Stimulated activated CD8-positive, alpha-beta memory T cell treated with anti-CD3 and anti-CD28 coated beads, Interleukin-15, amount 100 ng/mL, for 48 hours (primary cell): ENCODE measurements at regions not wholly inside any gene's neighbourhood (a gene's known extent, or its start where the extent isn't known, plus 50 kb on each side); places are given as distances from the start of the nearest gene placed in this dataset.
"Not testable (repeated sequence)": the region's sequence is repeated elsewhere in the genome, so short reads cannot be mapped to it uniquely, and the experiment has no call there.

Source experiments
- DNase-seq, 2 donors: peaks; one replicate each; pipeline ENCODE4 v3.0.0-alpha.2; 2020; ENCODE audit warnings: low read depth in 2 of 2

- DNase-seq = not testable (repeated sequence)
Measured at GRCh38 chr7:32816409-32816948, 75.1 kb downstream of the KBTBD2 start.

- DNase-seq = not testable (repeated sequence)
Measured at GRCh38 chr7:32814779-32815178, 76.8 kb downstream of the KBTBD2 start.

GRCh38 chr7:32809871-32810270 lies 81.7 kb downstream of the KBTBD2 start:
- no peak for DNase-seq

GRCh38 chr7:32809347-32809746 lies 82.2 kb downstream of the KBTBD2 start:
- DNase-seq = no peak

- no peak for DNase-seq
Measured at GRCh38 chr7:32803406-32804141, 88.0 kb downstream of the KBTBD2 start.

GRCh38 chr7:32802305-32802910 lies 89.2 kb downstream of the KBTBD2 start:
- no peak for DNase-seq

GRCh38 chr7:32793053-32793452 lies 98.5 kb downstream of the KBTBD2 start:
- not testable (repeated sequence) for DNase-seq

- not testable (repeated sequence) for DNase-seq
Measured at GRCh38 chr7:32790766-32791430, 100.7 kb downstream of the KBTBD2 start.

GRCh38 chr7:32789266-32789665 lies 102.3 kb downstream of the KBTBD2 start:
- DNase-seq = not testable (repeated sequence)

- not testable (repeated sequence) for DNase-seq
Measured at GRCh38 chr7:32788174-32788573, 103.4 kb downstream of the KBTBD2 start.

GRCh38 chr7:32785365-32785944 lies 106.1 kb downstream of the KBTBD2 start:
- not testable (repeated sequence) for DNase-seq

- not testable (repeated sequence) for DNase-seq
Measured at GRCh38 chr7:32779895-32780294, 111.7 kb downstream of the KBTBD2 start.

- DNase-seq = no peak
Measured at GRCh38 chr7:32779167-32779566, 112.4 kb downstream of the KBTBD2 start.

- DNase-seq = not testable (repeated sequence)
Measured at GRCh38 chr7:32777041-32777666, 114.4 kb downstream of the KBTBD2 start.

GRCh38 chr7:32776318-32776717 lies 115.2 kb downstream of the KBTBD2 start:
- DNase-seq = not testable (repeated sequence)

- not testable (repeated sequence) for DNase-seq
Measured at GRCh38 chr7:32775809-32776208, 115.8 kb downstream of the KBTBD2 start.

GRCh38 chr7:32774541-32774951 lies 117.0 kb downstream of the KBTBD2 start:
- DNase-seq = no peak

GRCh38 chr7:32768866-32769510 lies 122.6 kb downstream of the KBTBD2 start:
- not testable (repeated sequence) for DNase-seq

GRCh38 chr7:32768338-32768737 lies 123.2 kb downstream of the KBTBD2 start:
- not testable (repeated sequence) for DNase-seq

GRCh38 chr7:32765649-32766251 lies 125.8 kb downstream of the KBTBD2 start:
- not testable (repeated sequence) for DNase-seq

- no peak for DNase-seq
Measured at GRCh38 chr7:32765185-32765584, 126.4 kb downstream of the KBTBD2 start.
